ENCODE measurements at regions not wholly inside any gene's neighbourhood (a gene's known extent, or its start where the extent isn't known, plus 50 kb on each side); places are given as distances from the start of the nearest gene placed in this dataset.
A peak's percentile ranks its signal among the peaks of the same experiment; 100 is the strongest.
"Not testable (repeated sequence)": the region's sequence is repeated elsewhere in the genome, so short reads cannot be mapped to it uniquely, and the experiment has no call there.

- no peak for DNase-seq (ENCODE audit: low spot score)
These were observed 264.8 kb upstream of the KIF2A start for GRCh38 chr5:62041156-62041756.

- DNase-seq (ENCODE audit: low spot score) = no peak
These were observed 264.0 kb upstream of the KIF2A start for GRCh38 chr5:62042007-62042406.

- DNase-seq (ENCODE audit: low spot score) = no peak
These were observed 262.4 kb upstream of the KIF2A start for GRCh38 chr5:62043289-62044280.

- DNase-seq (ENCODE audit: low spot score) = no peak
These were observed 261.0 kb upstream of the KIF2A start for GRCh38 chr5:62044989-62045388.

GRCh38 chr5:62046191-62046590 is 259.8 kb upstream of the KIF2A start:
- no peak for DNase-seq (ENCODE audit: low spot score)

- DNase-seq (ENCODE audit: low spot score) = no peak
These were observed 254.3 kb upstream of the KIF2A start for GRCh38 chr5:62051747-62052146.

GRCh38 chr5:62059960-62060359 is 246.0 kb upstream of the KIF2A start:
- no peak for DNase-seq (ENCODE audit: low spot score)

- DNase-seq (ENCODE audit: low spot score) = no peak
These were observed 241.0 kb upstream of the KIF2A start for GRCh38 chr5:62065050-62065449.

- no peak for DNase-seq (ENCODE audit: low spot score)
These were observed 239.2 kb upstream of the KIF2A start for GRCh38 chr5:62066761-62067277.

- no peak for DNase-seq (ENCODE audit: low spot score)
These were observed 237.5 kb upstream of the KIF2A start for GRCh38 chr5:62068554-62068953.

GRCh38 chr5:62077387-62077786 is 228.6 kb upstream of the KIF2A start:
- DNase-seq (ENCODE audit: low spot score) = no peak

- no peak for DNase-seq (ENCODE audit: low spot score)
These were observed 228.0 kb upstream of the KIF2A start for GRCh38 chr5:62077823-62078550.

- no peak for DNase-seq (ENCODE audit: low spot score)
These were observed 223.6 kb upstream of the KIF2A start for GRCh38 chr5:62082370-62082801.

GRCh38 chr5:62083247-62083646 is 222.8 kb upstream of the KIF2A start:
- DNase-seq (ENCODE audit: low spot score) = no peak

GRCh38 chr5:62083661-62084060 is 222.3 kb upstream of the KIF2A start:
- no peak for DNase-seq (ENCODE audit: low spot score)

- DNase-seq (ENCODE audit: low spot score) = no peak
These were observed 221.6 kb upstream of the KIF2A start for GRCh38 chr5:62084391-62084790.

GRCh38 chr5:62090953-62091352 is 215.1 kb upstream of the KIF2A start:
- DNase-seq (ENCODE audit: low spot score) = no peak

GRCh38 chr5:62093411-62093810 is 212.6 kb upstream of the KIF2A start:
- DNase-seq (ENCODE audit: low spot score) = no peak

- peak; percentile 38 for DNase-seq (ENCODE audit: low spot score)
These were observed 212.0 kb upstream of the KIF2A start for GRCh38 chr5:62093976-62094375.

- no peak for DNase-seq (ENCODE audit: low spot score)
These were observed 208.6 kb upstream of the KIF2A start for GRCh38 chr5:62097361-62097760.

- DNase-seq (ENCODE audit: low spot score) = no peak
These were observed 205.8 kb upstream of the KIF2A start for GRCh38 chr5:62100201-62100600.

GRCh38 chr5:62103863-62104262 is 202.1 kb upstream of the KIF2A start:
- not testable (repeated sequence) for DNase-seq (ENCODE audit: low spot score)
